ENCODE measurements at regions not wholly inside any gene's neighbourhood (a gene's known extent, or its start where the extent isn't known, plus 50 kb on each side); places are given as distances from the start of the nearest gene placed in this dataset.

DNA sequence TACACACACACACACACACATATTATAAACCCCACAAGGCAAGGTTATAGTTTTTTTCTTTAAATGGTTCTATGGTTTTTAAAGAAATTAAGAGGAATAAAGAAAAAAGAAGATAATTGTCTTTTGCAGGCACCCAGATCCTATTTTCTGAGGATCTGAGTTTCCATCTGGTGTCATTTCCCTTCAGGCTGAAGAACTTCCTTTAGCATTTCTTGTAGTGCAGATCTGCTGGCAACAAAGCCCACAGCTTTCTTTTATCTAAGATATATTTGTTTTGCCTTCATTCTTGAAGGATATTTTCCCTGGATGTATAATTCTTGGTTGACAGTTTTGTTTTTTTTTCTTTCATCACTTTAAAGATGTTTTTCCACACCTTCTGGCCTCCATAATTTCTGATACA, 57.6 kb upstream of the PMEPA1 start:
- DNase-seq = no peak
- no peak overlapping the region for H3K4me3 Mint-ChIP-seq (ENCODE audit: unreplicated experiment)
- H3K4me1 Mint-ChIP-seq (ENCODE audit: low read depth, unreplicated experiment) = peaks cover 4% of the 10 kb centered on the region
- no peaks in the 10 kb centered on the region for H3K9me3 Mint-ChIP-seq (ENCODE audit: unreplicated experiment)
- no peak overlapping the region for H3K27ac Mint-ChIP-seq (ENCODE audit: unreplicated experiment)
- H3K27me3 Mint-ChIP-seq (ENCODE audit: unreplicated experiment) = peaks cover under 1% of the 10 kb centered on the region
- TF ChIP-seq, protein P1, sequence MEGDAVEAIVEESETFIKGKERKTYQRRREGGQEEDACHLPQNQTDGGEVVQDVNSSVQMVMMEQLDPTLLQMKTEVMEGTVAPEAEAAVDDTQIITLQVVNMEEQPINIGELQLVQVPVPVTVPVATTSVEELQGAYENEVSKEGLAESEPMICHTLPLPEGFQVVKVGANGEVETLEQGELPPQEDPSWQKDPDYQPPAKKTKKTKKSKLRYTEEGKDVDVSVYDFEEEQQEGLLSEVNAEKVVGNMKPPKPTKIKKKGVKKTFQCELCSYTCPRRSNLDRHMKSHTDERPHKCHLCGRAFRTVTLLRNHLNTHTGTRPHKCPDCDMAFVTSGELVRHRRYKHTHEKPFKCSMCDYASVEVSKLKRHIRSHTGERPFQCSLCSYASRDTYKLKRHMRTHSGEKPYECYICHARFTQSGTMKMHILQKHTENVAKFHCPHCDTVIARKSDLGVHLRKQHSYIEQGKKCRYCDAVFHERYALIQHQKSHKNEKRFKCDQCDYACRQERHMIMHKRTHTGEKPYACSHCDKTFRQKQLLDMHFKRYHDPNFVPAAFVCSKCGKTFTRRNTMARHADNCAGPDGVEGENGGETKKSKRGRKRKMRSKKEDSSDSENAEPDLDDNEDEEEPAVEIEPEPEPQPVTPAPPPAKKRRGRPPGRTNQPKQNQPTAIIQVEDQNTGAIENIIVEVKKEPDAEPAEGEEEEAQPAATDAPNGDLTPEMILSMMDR (IDR thresholded peaks at IDR 0.05; ENCODE audit: partially characterized antibody, unreplicated experiment) = no peak
- peaks cover 14% of the 10 kb centered on the region for H3K36me3 Mint-ChIP-seq (ENCODE audit: unreplicated experiment)

DNA sequence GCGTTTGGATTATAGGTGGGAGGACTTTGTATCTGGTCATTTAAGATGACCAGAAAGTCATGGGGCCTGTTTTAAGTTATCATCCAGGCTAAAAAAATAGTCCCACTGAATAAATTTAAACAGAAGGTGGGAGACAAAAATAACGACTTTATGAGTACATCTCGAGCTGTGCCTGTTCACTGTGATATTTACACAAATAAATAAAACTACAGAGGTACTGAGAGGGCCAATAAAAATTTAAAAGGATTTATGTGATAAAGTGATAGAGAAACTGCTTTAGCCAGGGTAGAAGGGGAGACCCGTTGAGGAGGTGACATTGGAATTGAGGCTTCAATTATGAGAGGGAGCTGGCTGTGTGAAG, 53.4 kb upstream of the PMEPA1 start:
- no peak overlapping the region for H3K4me3 Mint-ChIP-seq (ENCODE audit: unreplicated experiment)
- no peak for DNase-seq
- H3K9me3 Mint-ChIP-seq (ENCODE audit: unreplicated experiment) = peaks cover 3% of the 10 kb centered on the region
- peaks cover 4% of the 10 kb centered on the region for H3K27me3 Mint-ChIP-seq (ENCODE audit: unreplicated experiment)
- H3K27ac Mint-ChIP-seq (ENCODE audit: unreplicated experiment) = no peak overlapping the region
- peaks cover 20% of the 10 kb centered on the region for H3K36me3 Mint-ChIP-seq (ENCODE audit: unreplicated experiment)
- H3K4me1 Mint-ChIP-seq (ENCODE audit: low read depth, unreplicated experiment) = no peaks in the 10 kb centered on the region
- TF ChIP-seq, protein P1 (IDR thresholded peaks at IDR 0.05; ENCODE audit: partially characterized antibody, unreplicated experiment) = no peak

- DNase-seq = no peak
- TF ChIP-seq, protein P1 (IDR thresholded peaks at IDR 0.05; ENCODE audit: partially characterized antibody, unreplicated experiment) = no peak
- H3K27ac Mint-ChIP-seq (ENCODE audit: unreplicated experiment) = no peak overlapping the region
- H3K36me3 Mint-ChIP-seq (ENCODE audit: unreplicated experiment) = peaks cover 20% of the 10 kb centered on the region
- no peaks in the 10 kb centered on the region for H3K4me1 Mint-ChIP-seq (ENCODE audit: low read depth, unreplicated experiment)
- peaks cover 3% of the 10 kb centered on the region for H3K9me3 Mint-ChIP-seq (ENCODE audit: unreplicated experiment)
- no peak overlapping the region for H3K4me3 Mint-ChIP-seq (ENCODE audit: unreplicated experiment)
- H3K27me3 Mint-ChIP-seq (ENCODE audit: unreplicated experiment) = peaks cover 7% of the 10 kb centered on the region
Observed at GRCh38 chr20:57762531-57763234, 52.9 kb upstream of the PMEPA1 start.

DNA sequence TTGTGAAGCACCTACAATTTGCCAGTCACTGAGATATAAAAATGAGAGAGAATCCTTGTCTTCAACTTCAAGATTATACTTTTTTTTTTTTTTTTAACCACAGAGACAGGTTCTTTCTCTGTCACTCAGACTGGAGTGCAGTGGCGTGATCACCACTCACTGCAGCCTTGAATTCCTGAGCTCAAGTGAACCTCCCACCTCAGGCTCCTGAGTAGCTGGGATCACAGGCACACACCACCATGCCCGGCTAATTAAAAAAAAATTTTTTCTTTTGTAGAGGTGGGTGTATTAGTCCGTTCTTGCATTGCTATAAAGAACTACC, 51.6 kb upstream of the PMEPA1 start:
- no peak for DNase-seq
- TF ChIP-seq, protein P1 (IDR thresholded peaks at IDR 0.05; ENCODE audit: partially characterized antibody, unreplicated experiment) = no peak
- Mint-ChIP-seq H3K27ac (ENCODE audit: unreplicated experiment) (no peak overlapping the region), H3K27me3 (ENCODE audit: unreplicated experiment) (peaks cover 7% of the 10 kb centered on the region), H3K4me1 (ENCODE audit: low read depth, unreplicated experiment) (no peaks in the 10 kb centered on the region), H3K4me3 (ENCODE audit: unreplicated experiment) (no peak overlapping the region), H3K9me3 (ENCODE audit: unreplicated experiment) (peaks cover 3% of the 10 kb centered on the region), H3K36me3 (ENCODE audit: unreplicated experiment) (peaks cover 20% of the 10 kb centered on the region)

DNA sequence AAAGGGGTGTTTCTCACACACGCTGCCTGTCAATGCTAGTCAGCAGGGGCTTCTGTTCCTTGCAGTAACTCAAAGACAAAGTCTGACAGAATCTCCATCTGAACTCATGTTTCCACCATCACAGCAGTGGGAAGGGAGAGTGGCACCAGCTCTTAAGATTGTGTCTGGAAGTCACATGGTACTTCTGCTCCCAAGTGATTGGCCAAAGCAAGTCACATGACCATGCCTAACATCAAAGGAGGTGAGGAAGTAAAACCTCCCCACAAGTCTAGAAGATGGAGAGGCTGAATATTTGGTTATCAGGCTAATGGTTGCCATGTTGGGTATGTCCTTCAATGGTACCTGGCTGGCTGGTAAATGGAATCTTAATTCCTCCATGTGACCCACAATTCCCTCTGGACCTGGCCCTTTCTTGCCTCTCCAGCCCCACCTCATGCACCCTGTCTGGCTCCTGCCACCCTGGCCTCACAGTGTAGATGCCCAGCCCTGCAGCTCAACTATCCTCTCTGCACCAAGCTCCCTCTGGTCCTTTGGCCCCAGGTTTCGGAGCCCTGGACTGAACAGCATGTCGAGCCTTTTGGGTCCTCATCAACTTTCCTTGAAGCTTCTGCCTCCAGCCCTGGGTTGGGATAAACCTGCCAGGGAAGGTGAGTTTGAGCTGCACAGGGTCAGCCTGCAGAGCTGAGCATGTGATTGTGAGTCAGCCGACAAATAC, 51.0 kb upstream of the PMEPA1 start:
- DNase-seq = no peak
- Mint-ChIP-seq H3K9me3 (ENCODE audit: unreplicated experiment) (peaks cover 3% of the 10 kb centered on the region), H3K27ac (ENCODE audit: unreplicated experiment) (no peak overlapping the region), H3K36me3 (ENCODE audit: unreplicated experiment) (peaks cover 20% of the 10 kb centered on the region), H3K27me3 (ENCODE audit: unreplicated experiment) (peaks cover 7% of the 10 kb centered on the region), H3K4me3 (ENCODE audit: unreplicated experiment) (no peak overlapping the region), H3K4me1 (ENCODE audit: low read depth, unreplicated experiment) (no peaks in the 10 kb centered on the region)
- TF ChIP-seq, protein P1 (IDR thresholded peaks at IDR 0.05; ENCODE audit: partially characterized antibody, unreplicated experiment) = no peak

Data from glutamatergic neuron (in vitro differentiated cells).